ENCODE measurements at regions not wholly inside any gene's neighbourhood (a gene's known extent, or its start where the extent isn't known, plus 50 kb on each side); places are given as distances from the start of the nearest gene placed in this dataset.

GRCh38 chr3:178107804-178108203, 428.4 kb upstream of the KCNMB2 start:
- Histone ChIP-seq H3K79me1 (ENCODE audit: low read depth, low read length) (no peaks in the 10 kb centered on the region), H4K20me1 (replicated peaks in 1 of 2; ENCODE audit: control insufficient read depth in 1 of 2, insufficient read depth in 2 of 2, low read length in 2 of 2) (no peaks in the 10 kb centered on the region), H3K23ac (ENCODE audit: insufficient read length) (no peak overlapping the region), H3K9ac (replicated peaks in 1 of 4; ENCODE audit: extremely low read depth in 1 of 4, low read depth in 3 of 4, low read length in 3 of 4) (no peak overlapping the region), H3K18ac (ENCODE audit: extremely low read depth, low read length) (no peak overlapping the region), H2AK5ac (ENCODE audit: low read depth, low read length) (no peak overlapping the region), H3K4ac (replicated peaks; ENCODE audit: insufficient read length, low read depth, low read length) (no peak overlapping the region), H3K4me2 (ENCODE audit: insufficient read depth in 1 of 2, low read depth in 2 of 2, low read length in 2 of 2) (no peak overlapping the region), H3K27ac (ENCODE audit: low read depth, low read length) (no peak overlapping the region), H2BK15ac (ENCODE audit: low read length) (no peak overlapping the region), H3K79me2 (ENCODE audit: control insufficient read depth in 1 of 2, insufficient read depth in 2 of 2, low read length in 2 of 2) (no peaks in the 10 kb centered on the region), H2BK20ac (ENCODE audit: low read length) (no peak overlapping the region), H3K23me2 (ENCODE audit: low read depth, low read length) (no peaks in the 10 kb centered on the region), H4K91ac (replicated peaks; ENCODE audit: insufficient read length, low read length) (no peak overlapping the region), H3K14ac (ENCODE audit: insufficient read length) (no peak overlapping the region), H4K8ac (ENCODE audit: extremely low read depth, insufficient read depth, low read length) (no peak overlapping the region), H2BK12ac (ENCODE audit: low read depth, low read length) (no peak overlapping the region), H3K4me1 (replicated peaks in 1 of 4; ENCODE audit: control insufficient read depth in 3 of 4, insufficient read depth in 4 of 4, low read length in 3 of 4) (no peaks in the 10 kb centered on the region), H2BK5ac (ENCODE audit: low read depth, low read length) (no peak overlapping the region), H3K4me3 (ENCODE audit: extremely low read depth in 1 of 4, insufficient read depth in 2 of 4, low read depth in 3 of 4, low read length in 4 of 4) (no peak overlapping the region), H2BK120ac (replicated peaks; ENCODE audit: low read depth, low read length) (no peak overlapping the region), H2AFZ (ENCODE audit: low read length) (no peak overlapping the region), H3K9me3 (ENCODE audit: insufficient read depth in 2 of 2, low read depth in 1 of 2, low read length in 1 of 2) (no peaks in the 10 kb centered on the region), H3K36me3 (ENCODE audit: control insufficient read depth in 2 of 4, insufficient read depth in 4 of 4, low read length in 3 of 4) (no peaks in the 10 kb centered on the region), H4K5ac (ENCODE audit: insufficient read length, low read depth, low read length) (no peak overlapping the region), H3K56ac (replicated peaks; ENCODE audit: insufficient read length, low read depth, low read length) (no peak overlapping the region), H3K27me3 (replicated peaks in 1 of 4; ENCODE audit: control insufficient read depth in 3 of 4, extremely low read depth in 1 of 4, insufficient read depth in 3 of 4, low read length in 3 of 4) (no peaks in the 10 kb centered on the region)
- DNase-seq (ENCODE audit: low read depth in 1 of 2, low spot score in 2 of 2) (no peak), FAIRE-seq (no peak)
- 89% methylated on average over 2 of the region's 2 CpGs; no CpG with 5 or more reads in 1 of the 2 experiments for WGBS, 2 experiments (ENCODE audit: extremely low coverage in 1 of 2, insufficient coverage in 1 of 2, insufficient read length in 1 of 2, insufficient replicate concordance in 2 of 2, low coverage in 1 of 2, low lambda C conversion rate in 2 of 2, missing lambda C conversion rate in 1 of 2)
- POLR2A ChIA-PET (ENCODE audit: partially characterized antibody), result no interaction called here
- CTCF ChIA-PET (ENCODE audit: partially characterized antibody), result no interaction called here
- no peak for TF ChIP-seq HDAC2 (IDR thresholded peaks at IDR 0.05; ENCODE audit: borderline replicate concordance in 1 of 2, low read depth in 2 of 2, low read length in 2 of 2)
- TF ChIP-seq MAFK (IDR thresholded peaks at IDR 0.05; ENCODE audit: low read depth, low read length), result no peak
- no peak for TF ChIP-seq GTF2F1 (IDR thresholded peaks at IDR 0.05; ENCODE audit: borderline replicate concordance, low read depth, low read length)
- no peak for TF ChIP-seq FOSL1 (IDR thresholded peaks at IDR 0.05; ENCODE audit: insufficient read depth, low read depth, low read length)
- TF ChIP-seq SP1 (IDR thresholded peaks at IDR 0.05; ENCODE audit: low read depth, low read length), result no peak
- TF ChIP-seq RAD21 (IDR thresholded peaks at IDR 0.05 in 1 of 2, conservative IDR thresholded peaks at IDR 0.05 in 1 of 2; ENCODE audit: low read depth in 2 of 2, low read length in 2 of 2), result no peak
- TF ChIP-seq RFX5 (IDR thresholded peaks at IDR 0.05; ENCODE audit: borderline replicate concordance, low read depth, low read length), result no peak
- TF ChIP-seq KDM1A (IDR thresholded peaks at IDR 0.05; ENCODE audit: borderline replicate concordance, low read length), result no peak
- no peak for TF ChIP-seq YY1 (IDR thresholded peaks at IDR 0.05; ENCODE audit: low read depth, low read length)
- TF ChIP-seq EGR1 (IDR thresholded peaks at IDR 0.05; ENCODE audit: borderline replicate concordance, low read depth, low read length), result no peak
- no peak for TF ChIP-seq ATF2 (IDR thresholded peaks at IDR 0.05; ENCODE audit: low read length)
- TF ChIP-seq SP2 (IDR thresholded peaks at IDR 0.05; ENCODE audit: low read length), result no peak
- TF ChIP-seq TAF7 (optimal IDR thresholded peaks at IDR 0.05; ENCODE audit: borderline replicate concordance, low read depth, low read length), result no peak
